Caco-2 (cell line): ENCODE measurements at regions not wholly inside any gene's neighbourhood (a gene's known extent, or its start where the extent isn't known, plus 50 kb on each side); places are given as distances from the start of the nearest gene placed in this dataset.
"Not testable (repeated sequence)": the region's sequence is repeated elsewhere in the genome, so short reads cannot be mapped to it uniquely, and the experiment has no call there.

Experiments used
- BruUV-seq: library from RNA; stranded (reverse); fragments of 400-500 nt; replicated peaks from 2 replicates; lab custom pipeline; 2021; lab: Mats Ljungman, UMichigan
- CTCF ChIA-PET: fragments of 300-600 bp; sonication (Branson Sonifier 250); formaldehyde crosslinking; loops from one replicate; lab custom pipeline; 2022; ENCODE audit warnings: antibody characterized with exemption; lab: Charles Lee
- POLR2A ChIA-PET: fragments of 300-600 bp; sonication (Branson Sonifier 250); formaldehyde crosslinking; loops from one replicate; lab custom pipeline; 2022; ENCODE audit warnings: antibody characterized with exemption; lab: Charles Lee
- DNase-seq, 2 experiments: peaks; one replicate each; pipeline versions ENCODE4 v3.0.0 to v3.0.0-alpha.2; 2020 to 2022
- H3K27me3 ChIP-seq: replicated peaks from 2 replicates; pipeline ENCODE4 v1.6.0; 2011; ENCODE audit warnings: low read length; ENCODE audit not compliant: control insufficient read depth, insufficient read depth
- H3K36me3 ChIP-seq: 2 replicates; pipeline ENCODE4 v1.5.1; 2011; ENCODE audit warnings: low read length; ENCODE audit not compliant: control insufficient read depth, insufficient read depth
- H3K4me1 ChIP-seq: fragments of 250-450 bp; sonication (Bioruptor Pico); 2 replicates; pipeline ENCODE4 v1.5.1; 2020; ENCODE audit warnings: mild to moderate bottlenecking
- H3K4me3 ChIP-seq: 2 replicates; pipeline ENCODE4 v1.5.1; 2011; ENCODE audit warnings: low read depth, mild to moderate bottlenecking, control low read depth, low read length
- H3K9me3 ChIP-seq: fragments of 250-450 bp; sonication (Bioruptor Pico); 2 replicates; pipeline ENCODE4 v1.5.1; 2020; ENCODE audit warnings: mild to moderate bottlenecking, moderate library complexity
- H3K27ac Mint-ChIP-seq: one replicate; pipeline ENCODE4 v1.8.0; 2022; ENCODE audit warnings: mixed read lengths; ENCODE audit not compliant: unreplicated experiment
- H3K27me3 Mint-ChIP-seq: one replicate; pipeline ENCODE4 v1.8.0; 2022; ENCODE audit warnings: mixed read lengths; ENCODE audit not compliant: insufficient read depth, unreplicated experiment
- H3K36me3 Mint-ChIP-seq: one replicate; pipeline ENCODE4 v1.8.0; 2022; ENCODE audit warnings: mild to moderate bottlenecking, mixed read lengths; ENCODE audit not compliant: insufficient read depth, unreplicated experiment
- H3K4me1 Mint-ChIP-seq: one replicate; pipeline ENCODE4 v1.8.0; 2022; ENCODE audit warnings: low read depth, mixed read lengths; ENCODE audit not compliant: unreplicated experiment
- H3K4me3 Mint-ChIP-seq: one replicate; pipeline ENCODE4 v1.8.0; 2022; ENCODE audit warnings: mild to moderate bottlenecking, moderate library complexity, mixed read lengths; ENCODE audit not compliant: unreplicated experiment
- H3K9me3 Mint-ChIP-seq: one replicate; pipeline ENCODE4 v1.8.0; 2022; ENCODE audit warnings: mixed read lengths; ENCODE audit not compliant: unreplicated experiment
- intact Hi-C: fragments of 100-400 bp; cut with micrococcal nuclease; formaldehyde crosslinking; loops from one replicate; pipeline ENCODE4 v1.10.0; 2022; ENCODE audit not compliant: unreplicated experiment
- TF ChIP-seq, protein P1 (sequence below), 2 experiments: fragments of 200-600 bp in 1 of 2; IDR thresholded peaks; 1 replicate in 1 of 2; 2 replicates in 1 of 2; pipeline versions ENCODE4 v1.5.1 to v1.8.0; 2011 to 2022; ENCODE audit warnings: antibody characterized with exemption in 1 of 2, control low read depth in 1 of 2, inconsistent platforms in 1 of 2, low read depth in 1 of 2, low read length in 1 of 2, mild to moderate bottlenecking in 1 of 2, moderate library complexity in 1 of 2; ENCODE audit not compliant: insufficient read depth in 1 of 2, severe bottlenecking in 1 of 2, unreplicated experiment in 1 of 2

DNA sequence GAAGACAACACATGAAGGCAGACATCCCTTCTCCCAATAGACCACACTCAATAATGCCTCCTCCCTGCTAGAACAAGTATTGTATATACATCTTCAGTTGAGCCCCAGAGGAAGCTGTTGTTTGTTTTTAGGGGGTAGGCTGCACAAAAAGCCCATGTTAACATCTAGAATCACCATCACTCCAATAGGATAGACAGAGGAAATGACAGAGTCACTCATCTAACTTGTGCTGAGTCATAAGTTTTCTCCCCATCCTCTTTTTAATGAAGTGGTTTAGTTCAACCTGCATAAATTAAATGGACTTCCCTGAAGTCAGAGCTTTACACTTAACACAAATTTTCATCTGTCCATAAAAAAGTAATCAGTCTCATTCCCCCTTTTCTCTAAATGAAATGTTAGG lies 122.9 kb upstream of the SPATA12 start:
- CTCF ChIA-PET = no interaction called here
- Histone ChIP-seq H3K9me3 (peaks cover 3% of the 10 kb centered on the region; the same call in 1 of the 2 replicates), H3K4me3 (no peak overlapping the region), H3K27me3 (no peaks in the 10 kb centered on the region), H3K36me3 (no peaks in the 10 kb centered on the region), H3K4me1 (peaks cover 5% of the 10 kb centered on the region)
- no peak overlapping the region for H3K27ac Mint-ChIP-seq
- no TSS peak for BruUV-seq
- peaks cover 6% of the 10 kb centered on the region for H3K4me1 Mint-ChIP-seq
- H3K36me3 Mint-ChIP-seq = no peaks in the 10 kb centered on the region
- POLR2A ChIA-PET = no interaction called here
- intact Hi-C loops = no loop called here
- H3K4me3 Mint-ChIP-seq = no peak overlapping the region
- TF ChIP-seq, protein P1, sequence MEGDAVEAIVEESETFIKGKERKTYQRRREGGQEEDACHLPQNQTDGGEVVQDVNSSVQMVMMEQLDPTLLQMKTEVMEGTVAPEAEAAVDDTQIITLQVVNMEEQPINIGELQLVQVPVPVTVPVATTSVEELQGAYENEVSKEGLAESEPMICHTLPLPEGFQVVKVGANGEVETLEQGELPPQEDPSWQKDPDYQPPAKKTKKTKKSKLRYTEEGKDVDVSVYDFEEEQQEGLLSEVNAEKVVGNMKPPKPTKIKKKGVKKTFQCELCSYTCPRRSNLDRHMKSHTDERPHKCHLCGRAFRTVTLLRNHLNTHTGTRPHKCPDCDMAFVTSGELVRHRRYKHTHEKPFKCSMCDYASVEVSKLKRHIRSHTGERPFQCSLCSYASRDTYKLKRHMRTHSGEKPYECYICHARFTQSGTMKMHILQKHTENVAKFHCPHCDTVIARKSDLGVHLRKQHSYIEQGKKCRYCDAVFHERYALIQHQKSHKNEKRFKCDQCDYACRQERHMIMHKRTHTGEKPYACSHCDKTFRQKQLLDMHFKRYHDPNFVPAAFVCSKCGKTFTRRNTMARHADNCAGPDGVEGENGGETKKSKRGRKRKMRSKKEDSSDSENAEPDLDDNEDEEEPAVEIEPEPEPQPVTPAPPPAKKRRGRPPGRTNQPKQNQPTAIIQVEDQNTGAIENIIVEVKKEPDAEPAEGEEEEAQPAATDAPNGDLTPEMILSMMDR (IDR thresholded peaks at IDR 0.05; ENCODE audit: insufficient read depth in 1 of 2, low read depth in 1 of 2, low read length in 1 of 2, severe bottlenecking in 1 of 2, unreplicated experiment in 1 of 2) = no peak
- peaks cover 10% of the 10 kb centered on the region for H3K9me3 Mint-ChIP-seq
- DNase-seq = no peak
- H3K27me3 Mint-ChIP-seq = no peaks in the 10 kb centered on the region

DNA sequence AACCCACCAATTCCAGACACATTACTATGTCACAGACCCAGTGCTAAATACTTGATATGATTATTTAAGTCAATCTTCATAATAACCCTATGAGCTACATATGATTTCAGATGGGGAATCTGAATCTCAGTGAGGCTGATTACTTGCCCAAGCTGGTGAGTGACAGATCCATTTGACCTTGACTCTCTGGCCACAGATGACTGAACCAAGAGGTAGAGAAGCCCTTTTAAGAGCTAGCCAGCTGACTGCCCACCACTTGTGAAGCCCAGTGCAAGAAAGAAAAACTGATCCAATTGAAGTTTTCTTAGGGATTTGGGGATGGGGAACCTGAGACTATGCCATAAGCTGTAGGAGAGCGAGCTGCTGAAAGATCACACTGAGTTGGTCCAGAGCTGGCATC lies 124.7 kb upstream of the SPATA12 start:
- intact Hi-C loops = no loop called here
- H3K27me3 Mint-ChIP-seq = no peaks in the 10 kb centered on the region
- ChIA-PET POLR2A (no interaction called here), CTCF (no interaction called here)
- H3K4me3 Mint-ChIP-seq = no peak overlapping the region
- TF ChIP-seq, protein P1 (IDR thresholded peaks at IDR 0.05; ENCODE audit: insufficient read depth in 1 of 2, low read depth in 1 of 2, low read length in 1 of 2, severe bottlenecking in 1 of 2, unreplicated experiment in 1 of 2) = no peak
- no peak overlapping the region for H3K27ac Mint-ChIP-seq
- no peaks in the 10 kb centered on the region for H3K36me3 Mint-ChIP-seq
- H3K9me3 ChIP-seq = peaks cover 3% of the 10 kb centered on the region; the same call in 1 of the 2 replicates
- no peaks in the 10 kb centered on the region for H3K4me1 Mint-ChIP-seq
- no peaks in the 10 kb centered on the region for H3K27me3 ChIP-seq
- H3K4me3 ChIP-seq = no peak overlapping the region
- no peak for DNase-seq
- BruUV-seq = no TSS peak
- H3K36me3 ChIP-seq = no peaks in the 10 kb centered on the region
- peaks cover 10% of the 10 kb centered on the region for H3K9me3 Mint-ChIP-seq
- H3K4me1 ChIP-seq = no peaks in the 10 kb centered on the region

DNA sequence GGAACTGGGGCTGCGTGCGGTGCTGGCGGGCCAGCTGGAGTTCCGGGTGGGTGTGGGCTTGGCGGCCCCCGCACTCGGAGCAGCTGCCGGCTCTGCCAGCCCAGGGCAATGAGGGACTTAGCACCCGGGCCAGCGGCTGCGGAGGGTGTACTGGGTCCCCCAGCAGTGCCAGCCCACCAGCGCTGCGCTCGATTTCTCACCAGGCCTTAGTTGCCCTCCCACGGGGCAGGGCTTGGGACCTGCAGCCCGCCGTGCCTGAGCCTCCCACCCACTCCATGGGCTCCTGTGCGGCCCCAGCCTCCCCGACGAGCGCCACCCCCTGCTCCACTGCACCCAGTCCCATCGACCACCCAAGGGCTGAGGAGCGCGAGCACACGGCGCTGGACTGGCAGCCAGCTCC lies 126.0 kb upstream of the SPATA12 start:
- BruUV-seq, H3K27me3 Mint-ChIP-seq: not testable (repeated sequence)

DNA sequence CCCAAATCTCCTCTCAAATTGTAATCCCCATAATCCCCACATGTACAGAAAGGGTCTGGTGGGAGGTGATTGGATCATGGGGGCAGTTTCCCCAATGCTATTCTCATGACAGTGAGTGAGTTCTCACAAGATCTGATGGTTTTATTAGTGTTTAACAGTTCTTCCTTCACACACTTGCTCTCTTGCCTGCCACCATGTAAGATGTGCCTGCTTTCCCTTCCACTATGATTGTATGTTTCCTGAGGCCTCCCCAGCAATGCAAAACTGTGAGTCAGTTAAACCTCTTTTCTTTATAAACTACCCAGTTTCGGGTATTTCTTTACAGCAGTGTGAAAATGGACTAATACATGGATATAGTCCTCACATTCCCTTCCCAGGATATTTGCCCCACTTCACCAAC lies 126.7 kb upstream of the SPATA12 start:
- CTCF ChIA-PET = no interaction called here
- BruUV-seq = no TSS peak
- H3K9me3 Mint-ChIP-seq = peaks cover 10% of the 10 kb centered on the region

More for the DNA sequence above, 126.0 kb upstream of the SPATA12 start:
- POLR2A ChIA-PET, H3K9me3 ChIP-seq, H3K4me1 ChIP-seq, H3K4me1 Mint-ChIP-seq, H3K27ac Mint-ChIP-seq, H3K36me3 Mint-ChIP-seq, DNase-seq, H3K9me3 Mint-ChIP-seq, H3K4me3 ChIP-seq, H3K36me3 ChIP-seq, H3K27me3 ChIP-seq, CTCF ChIA-PET, intact Hi-C loops, H3K4me3 Mint-ChIP-seq: not testable (repeated sequence)

More for the DNA sequence above, 126.7 kb upstream of the SPATA12 start:
- peaks cover 3% of the 10 kb centered on the region; the same call in 1 of the 2 replicates for H3K9me3 ChIP-seq
- TF ChIP-seq, protein P1 (IDR thresholded peaks at IDR 0.05; ENCODE audit: insufficient read depth in 1 of 2, low read depth in 1 of 2, low read length in 1 of 2, severe bottlenecking in 1 of 2, unreplicated experiment in 1 of 2) = no peak
- no peaks in the 10 kb centered on the region for H3K36me3 Mint-ChIP-seq
- no peak overlapping the region for H3K27ac Mint-ChIP-seq
- no peak for DNase-seq
- POLR2A ChIA-PET = no interaction called here
- peaks cover 2% of the 10 kb centered on the region for H3K4me1 ChIP-seq
- H3K4me3 Mint-ChIP-seq = no peak overlapping the region
- H3K4me1 Mint-ChIP-seq = peaks cover 4% of the 10 kb centered on the region
- H3K36me3 ChIP-seq = no peaks in the 10 kb centered on the region
- H3K27me3 Mint-ChIP-seq = no peaks in the 10 kb centered on the region
- H3K4me3 ChIP-seq = no peak overlapping the region
- intact Hi-C loops = no loop called here
- H3K27me3 ChIP-seq = no peaks in the 10 kb centered on the region
